ENCODE measurements at regions not wholly inside any gene's neighbourhood (a gene's known extent, or its start where the extent isn't known, plus 50 kb on each side); places are given as distances from the start of the nearest gene placed in this dataset.
"Not testable (repeated sequence)": the region's sequence is repeated elsewhere in the genome, so short reads cannot be mapped to it uniquely, and the experiment has no call there.

GRCh38 chr12:54799966-54800365 is 54.4 kb upstream of the MUCL1 start:
- not testable (repeated sequence) for DNase-seq

- no peak for DNase-seq
Measured at GRCh38 chr12:54798651-54799050, 55.7 kb upstream of the MUCL1 start.

GRCh38 chr12:54796991-54797390 is 57.3 kb upstream of the MUCL1 start:
- no peak for DNase-seq

GRCh38 chr12:54795644-54796043 is 58.7 kb upstream of the MUCL1 start:
- no peak for DNase-seq

GRCh38 chr12:54786081-54786480 is 68.2 kb upstream of the MUCL1 start:
- no peak for DNase-seq

- DNase-seq, result no peak
Measured at GRCh38 chr12:54784115-54784514, 70.2 kb upstream of the MUCL1 start.

GRCh38 chr12:54777031-54777430 is 77.3 kb upstream of the MUCL1 start:
- DNase-seq, result peak in 1 of 2 donors; percentile 9

GRCh38 chr12:54773593-54773992 is 80.7 kb upstream of the MUCL1 start:
- peak in 1 of 2 donors; percentile 10 for DNase-seq

GRCh38 chr12:54765652-54766051 is 88.7 kb upstream of the MUCL1 start:
- DNase-seq, result no peak

- DNase-seq, result no peak
Measured at GRCh38 chr12:54762390-54762789, 91.9 kb upstream of the MUCL1 start.

- DNase-seq, result peak; percentile 10 to 38
Measured at GRCh38 chr12:54759751-54760150, 94.6 kb upstream of the MUCL1 start.

- no peak for DNase-seq
Measured at GRCh38 chr12:54751493-54751892, 102.8 kb upstream of the MUCL1 start.

- DNase-seq, result peak; percentile 29 to 75
Measured at GRCh38 chr12:54749191-54749818, 101.1 kb upstream of the DCD start.

- no peak for DNase-seq
Measured at GRCh38 chr12:54744590-54744989, 96.4 kb upstream of the DCD start.

GRCh38 chr12:54740882-54741281 is 92.7 kb upstream of the DCD start:
- peak in 1 of 2 donors; percentile 44 for DNase-seq

- DNase-seq, result peak in 1 of 2 donors; percentile 21
Measured at GRCh38 chr12:54736549-54736948, 88.4 kb upstream of the DCD start.

- no peak for DNase-seq
Measured at GRCh38 chr12:54734196-54734950, 86.2 kb upstream of the DCD start.

GRCh38 chr12:54725233-54725843 is 77.2 kb upstream of the DCD start:
- peak in 1 of 2 donors; percentile 47 for DNase-seq

GRCh38 chr12:54723379-54724256 is 75.5 kb upstream of the DCD start:
- DNase-seq, result peak; percentile 24 to 71

GRCh38 chr12:54721312-54721711 is 73.1 kb upstream of the DCD start:
- no peak for DNase-seq

- no peak for DNase-seq
Measured at GRCh38 chr12:54719691-54720090, 71.5 kb upstream of the DCD start.

GRCh38 chr12:54716261-54716660 is 68.1 kb upstream of the DCD start:
- no peak for DNase-seq

- DNase-seq, result not testable (repeated sequence)
Measured at GRCh38 chr12:54713876-54714275, 65.7 kb upstream of the DCD start.
